H9 (cell line): ENCODE measurements at regions not wholly inside any gene's neighbourhood (a gene's known extent, or its start where the extent isn't known, plus 50 kb on each side); places are given as distances from the start of the nearest gene placed in this dataset.

Experiments
- DNase-seq: peaks from one replicate; pipeline ENCODE4 v3.0.0-alpha.2; 2017
- H2AFZ ChIP-seq: one replicate; pipeline ENCODE4 v1.6.1; 2013; ENCODE audit warnings: mild to moderate bottlenecking, low read length, control low read depth, moderate library complexity
- H2AK5ac ChIP-seq: 2 replicates; pipeline ENCODE4 v1.6.1; 2013; ENCODE audit warnings: low read length, control low read depth, mixed read lengths; ENCODE audit not compliant: insufficient read length
- H2BK120ac ChIP-seq: one replicate; pipeline ENCODE4 v1.6.1; 2013; ENCODE audit warnings: low read depth, mild to moderate bottlenecking, low read length, control low read depth, inconsistent platforms; ENCODE audit not compliant: poor library complexity, severe bottlenecking
- H2BK12ac ChIP-seq: 2 replicates; pipeline ENCODE4 v1.6.1; 2013; ENCODE audit warnings: low read length, control low read depth, mixed read lengths, low read depth; ENCODE audit not compliant: insufficient read length
- H2BK15ac ChIP-seq: 2 replicates; pipeline ENCODE4 v1.6.1; 2013; ENCODE audit warnings: low read depth, low read length, control low read depth
- H2BK20ac ChIP-seq: one replicate; pipeline ENCODE4 v1.6.1; 2013; ENCODE audit warnings: low read depth, mild to moderate bottlenecking, low read length, control low read depth, inconsistent platforms; ENCODE audit not compliant: poor library complexity, severe bottlenecking
- H2BK5ac ChIP-seq: 2 replicates; pipeline ENCODE4 v1.6.1; 2013; ENCODE audit warnings: low read length, control low read depth, mixed read lengths; ENCODE audit not compliant: insufficient read length
- H3K14ac ChIP-seq: 2 replicates; pipeline ENCODE4 v1.6.1; 2013; ENCODE audit warnings: low read length, control low read depth; ENCODE audit not compliant: insufficient read depth
- H3K18ac ChIP-seq: 2 replicates; pipeline ENCODE4 v1.6.1; 2013; ENCODE audit warnings: low read depth, mild to moderate bottlenecking, mixed read lengths, low read length, control low read depth; ENCODE audit not compliant: insufficient read length
- H3K23ac ChIP-seq: 2 replicates; pipeline ENCODE4 v1.6.1; 2013; ENCODE audit warnings: low read length, control low read depth, mixed read lengths, low read depth; ENCODE audit not compliant: insufficient read length
- H3K23me2 ChIP-seq: 2 replicates; pipeline ENCODE4 v1.6.1; 2013; ENCODE audit warnings: low read depth, mild to moderate bottlenecking, mixed read lengths, low read length, control low read depth; ENCODE audit not compliant: insufficient read length, poor library complexity, severe bottlenecking
- H3K27ac ChIP-seq: 2 replicates; pipeline ENCODE4 v1.5.1; 2013; ENCODE audit warnings: low read length, control low read depth, mixed read lengths, low read depth; ENCODE audit not compliant: insufficient read length
- H3K27me3 ChIP-seq: 2 replicates; pipeline ENCODE4 v1.6.1; 2013; ENCODE audit warnings: low read length, control low read depth, inconsistent platforms; ENCODE audit not compliant: insufficient read depth
- H3K4ac ChIP-seq: 2 replicates; pipeline ENCODE4 v1.6.1; 2013; ENCODE audit warnings: low read depth, mild to moderate bottlenecking, control low read depth, inconsistent platforms, low read length, moderate library complexity
- H3K4me1 ChIP-seq: 2 replicates; pipeline ENCODE4 v1.6.1; 2013; ENCODE audit warnings: low read length, control low read depth, inconsistent platforms; ENCODE audit not compliant: insufficient read depth
- H3K4me2 ChIP-seq: 2 replicates; pipeline ENCODE4 v1.6.1; 2013; ENCODE audit warnings: low read length, control low read depth, mixed read lengths; ENCODE audit not compliant: insufficient read length, insufficient read depth
- H3K56ac ChIP-seq: 2 replicates; pipeline ENCODE4 v1.6.1; 2013; ENCODE audit warnings: low read depth, mild to moderate bottlenecking, mixed read lengths, low read length, control low read depth; ENCODE audit not compliant: insufficient read length
- H3K79me1 ChIP-seq: 2 replicates; pipeline ENCODE4 v1.6.1; 2013; ENCODE audit warnings: low read depth, mild to moderate bottlenecking, moderate library complexity, low read length, control low read depth, inconsistent platforms; ENCODE audit not compliant: insufficient read depth, poor library complexity, severe bottlenecking
- H3K79me2 ChIP-seq: 2 replicates; pipeline ENCODE4 v1.6.1; 2013; ENCODE audit warnings: low read length, control low read depth, inconsistent platforms; ENCODE audit not compliant: insufficient read depth
- H3K9ac ChIP-seq: 2 replicates; pipeline ENCODE4 v1.6.1; 2013; ENCODE audit warnings: low read length, control low read depth, mixed read lengths; ENCODE audit not compliant: insufficient read length; ENCODE audit errors: extremely low read depth
- H3K9me3 ChIP-seq: one replicate; pipeline ENCODE4 v1.6.1; 2013; ENCODE audit warnings: low read depth, low read length, inconsistent platforms; ENCODE audit not compliant: control insufficient read depth
- H3T11ph ChIP-seq: one replicate; pipeline ENCODE4 v1.6.1; 2013; ENCODE audit warnings: mild to moderate bottlenecking, low read length, control low read depth, inconsistent platforms
- H4K20me1 ChIP-seq: one replicate; pipeline ENCODE4 v1.6.1; 2013; ENCODE audit not compliant: control insufficient read depth, insufficient read length, insufficient read depth
- H4K5ac ChIP-seq: 2 replicates; pipeline ENCODE4 v1.6.1; 2013; ENCODE audit warnings: low read depth, mild to moderate bottlenecking, mixed read lengths, low read length, control low read depth; ENCODE audit not compliant: insufficient read length
- H4K8ac ChIP-seq: replicated peaks from 2 replicates; pipeline ENCODE4 v1.6.1; 2013; ENCODE audit warnings: low read length, control low read depth, mixed read lengths, low read depth; ENCODE audit not compliant: insufficient read length
- H4K91ac ChIP-seq: 2 replicates; pipeline ENCODE4 v1.6.1; 2013; ENCODE audit warnings: low read depth, mild to moderate bottlenecking, moderate library complexity, mixed read lengths, low read length, control low read depth; ENCODE audit not compliant: insufficient read length
- H3K27ac Mint-ChIP-seq, 3 experiments: 2 replicates in 2 of 3; 3 replicates in 1 of 3; pipeline ENCODE4 v1.8.0; 2020 to 2021; ENCODE audit warnings: mixed read lengths in 3 of 3, mild to moderate bottlenecking in 1 of 3, moderate library complexity in 1 of 3
- H3K27me3 Mint-ChIP-seq: 2 replicates; pipeline ENCODE4 v1.8.0; 2021; ENCODE audit warnings: low read depth, mild to moderate bottlenecking, moderate library complexity, mixed read lengths
- H3K36me3 Mint-ChIP-seq, 3 experiments: 2 replicates in 2 of 3; 3 replicates in 1 of 3; pipeline ENCODE4 v1.8.0; 2020 to 2021; ENCODE audit warnings: low read depth in 3 of 3, mixed read lengths in 3 of 3; ENCODE audit not compliant: insufficient read depth in 1 of 3
- H3K4me1 Mint-ChIP-seq, 2 experiments: 2 replicates each; pipeline ENCODE4 v1.8.0; 2020; ENCODE audit warnings: mixed read lengths in 2 of 2
- H3K4me3 Mint-ChIP-seq, 2 experiments: 2 replicates in 1 of 2; 3 replicates in 1 of 2; pipeline ENCODE4 v1.8.0; 2020 to 2021; ENCODE audit warnings: mild to moderate bottlenecking in 2 of 2, mixed read lengths in 2 of 2, moderate library complexity in 1 of 2
- H3K9me3 Mint-ChIP-seq, 2 experiments: 2 replicates in 1 of 2; 3 replicates in 1 of 2; pipeline ENCODE4 v1.8.0; 2020; ENCODE audit warnings: mild to moderate bottlenecking in 2 of 2, mixed read lengths in 2 of 2, moderate library complexity in 1 of 2
- WGBS: extraction: QIAGEN DNeasy Blood & Tissue Kit; methylation state at CpG from one replicate; pipeline ENCODE4 v1.1.7; 2013; ENCODE audit warnings: missing lambda C conversion rate, low lambda C conversion rate, mixed read lengths; ENCODE audit not compliant: insufficient read length; ENCODE audit errors: extremely low coverage; 5-methylcytosine and 5-hydroxymethylcytosine counted together
- TF ChIP-seq, protein P1 (sequence below): fragments of 200-600 bp; sonication (generic); conservative IDR thresholded peaks from 3 replicates; pipeline ENCODE4 v1.8.0; 2021; ENCODE audit warnings: antibody characterized with exemption, mild to moderate bottlenecking

DNA sequence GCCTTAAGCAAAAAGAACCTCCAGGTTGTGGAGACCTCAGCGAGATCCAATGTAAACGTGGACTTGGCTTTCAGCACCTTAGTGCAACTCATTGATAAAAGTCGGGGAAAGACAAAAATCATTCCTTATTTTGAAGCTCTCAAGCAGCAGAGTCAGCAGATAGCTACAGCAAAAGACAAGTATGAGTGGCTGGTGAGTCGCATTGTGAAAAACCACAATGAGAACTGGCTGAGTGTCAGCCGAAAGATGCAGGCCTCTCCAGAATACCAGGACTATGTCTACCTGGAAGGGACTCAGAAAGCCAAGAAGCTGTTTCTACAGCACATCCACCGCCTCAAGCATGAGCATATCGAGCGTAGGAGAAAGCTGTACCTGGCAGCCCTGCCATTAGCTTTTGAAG is 58.5 kb downstream of the ARHGAP35 start:
- Histone ChIP-seq H3K23me2 (no peaks in the 10 kb centered on the region), H3K4me2 (no peak overlapping the region), H4K20me1 (no peaks in the 10 kb centered on the region), H2BK120ac (no peak overlapping the region), H3K14ac (no peak overlapping the region), H3K4me1 (peaks cover 5% of the 10 kb centered on the region), H2AK5ac (no peak overlapping the region), H3K27me3 (no peaks in the 10 kb centered on the region), H2BK15ac (no peak overlapping the region), H3K18ac (no peak overlapping the region), H2AFZ (no peak overlapping the region), H3K4ac (no peak overlapping the region), H4K8ac (no peak overlapping the region), H3K9me3 (no peaks in the 10 kb centered on the region), H3K79me1 (peaks cover 3% of the 10 kb centered on the region), H3K79me2 (peaks cover 7% of the 10 kb centered on the region; the same call in 1 of the 2 replicates), H3T11ph (no peak overlapping the region), H4K5ac (no peak overlapping the region), H2BK20ac (no peak overlapping the region), H2BK5ac (no peak overlapping the region), H2BK12ac (no peak overlapping the region), H3K27ac (no peak overlapping the region), H3K23ac (no peak overlapping the region), H3K56ac (no peak overlapping the region), H3K9ac (no peak overlapping the region), H4K91ac (no peak overlapping the region)
- TF ChIP-seq, protein P1, sequence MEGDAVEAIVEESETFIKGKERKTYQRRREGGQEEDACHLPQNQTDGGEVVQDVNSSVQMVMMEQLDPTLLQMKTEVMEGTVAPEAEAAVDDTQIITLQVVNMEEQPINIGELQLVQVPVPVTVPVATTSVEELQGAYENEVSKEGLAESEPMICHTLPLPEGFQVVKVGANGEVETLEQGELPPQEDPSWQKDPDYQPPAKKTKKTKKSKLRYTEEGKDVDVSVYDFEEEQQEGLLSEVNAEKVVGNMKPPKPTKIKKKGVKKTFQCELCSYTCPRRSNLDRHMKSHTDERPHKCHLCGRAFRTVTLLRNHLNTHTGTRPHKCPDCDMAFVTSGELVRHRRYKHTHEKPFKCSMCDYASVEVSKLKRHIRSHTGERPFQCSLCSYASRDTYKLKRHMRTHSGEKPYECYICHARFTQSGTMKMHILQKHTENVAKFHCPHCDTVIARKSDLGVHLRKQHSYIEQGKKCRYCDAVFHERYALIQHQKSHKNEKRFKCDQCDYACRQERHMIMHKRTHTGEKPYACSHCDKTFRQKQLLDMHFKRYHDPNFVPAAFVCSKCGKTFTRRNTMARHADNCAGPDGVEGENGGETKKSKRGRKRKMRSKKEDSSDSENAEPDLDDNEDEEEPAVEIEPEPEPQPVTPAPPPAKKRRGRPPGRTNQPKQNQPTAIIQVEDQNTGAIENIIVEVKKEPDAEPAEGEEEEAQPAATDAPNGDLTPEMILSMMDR, result no peak
- H3K4me3 Mint-ChIP-seq, result no peak overlapping the region
- H3K27me3 Mint-ChIP-seq, result no peaks in the 10 kb centered on the region
- H3K27ac Mint-ChIP-seq, result no peak overlapping the region; a peak in 1 of 7 replicates
- H3K9me3 Mint-ChIP-seq, result no peaks in the 10 kb centered on the region
- WGBS, result no CpG with 5 or more reads among the region's 8 CpGs
- DNase-seq, result no peak
- peaks cover 10 to 12% of the 10 kb centered on the region in 2 experiments for H3K4me1 Mint-ChIP-seq
- peaks cover 29 to 46% (median 46%) of the 10 kb centered on the region in 3 experiments; a peak in 6 of 7 replicates for H3K36me3 Mint-ChIP-seq
